SK-N-SH treated with all-trans-retinoic acid at 6 μM for 48 hours (cell line): ENCODE measurements at regions not wholly inside any gene's neighbourhood (a gene's known extent, or its start where the extent isn't known, plus 50 kb on each side); places are given as distances from the start of the nearest gene placed in this dataset.

Experiments
- ATAC-seq: fragments of 200-7000 bp; cut with Tn5 transposase; 3 replicates; pipeline ENCODE4 v1.9.1; 2020; ENCODE audit warnings: mild to moderate bottlenecking, moderate library complexity
- BACH2 ChIP-seq: fragments of 250-450 bp; sonication (Bioruptor Pico); IDR thresholded peaks from 2 replicates; pipeline ENCODE4 v1.9.0; 2021; ENCODE audit warnings: mild to moderate bottlenecking, borderline replicate concordance
- CREB5 ChIP-seq: fragments of 250-450 bp; sonication (Bioruptor Pico); IDR thresholded peaks from 2 replicates; pipeline ENCODE4 v1.5.1; 2020; ENCODE audit warnings: low read depth, mild to moderate bottlenecking, moderate library complexity
- CSRNP3 ChIP-seq: fragments of 250-450 bp; sonication (Bioruptor Pico); IDR thresholded peaks from 2 replicates; pipeline ENCODE4 v1.5.1; 2021; ENCODE audit warnings: mild to moderate bottlenecking, moderate library complexity
- GLIS3 ChIP-seq: fragments of 250-450 bp; sonication (Bioruptor Pico); IDR thresholded peaks from 2 replicates; pipeline ENCODE4 v1.5.0; 2020; ENCODE audit warnings: mild to moderate bottlenecking, moderate library complexity
- ISL1 ChIP-seq: fragments of 250-450 bp; sonication (Bioruptor Pico); IDR thresholded peaks from 2 replicates; pipeline ENCODE4 v2.1.2; 2022; ENCODE audit warnings: mild to moderate bottlenecking, moderate library complexity
- OSR1 ChIP-seq: fragments of 250-450 bp; sonication (Bioruptor Pico); IDR thresholded peaks from 2 replicates; pipeline ENCODE4 v1.8.0; 2022; ENCODE audit warnings: moderate library complexity, mild to moderate bottlenecking, inconsistent platforms
- POU6F1 ChIP-seq: fragments of 250-450 bp; sonication (Bioruptor Pico); IDR thresholded peaks from 2 replicates; pipeline ENCODE4 v1.8.0; 2021; ENCODE audit warnings: low read depth, mild to moderate bottlenecking, moderate library complexity, borderline replicate concordance
- PPARA ChIP-seq: fragments of 250-450 bp; sonication (Bioruptor Pico); IDR thresholded peaks from 2 replicates; pipeline ENCODE4 v1.5.0; 2020; ENCODE audit warnings: mild to moderate bottlenecking, borderline replicate concordance
- RARB ChIP-seq: fragments of 250-450 bp; sonication (Bioruptor Pico); IDR thresholded peaks from 2 replicates; pipeline ENCODE4 v1.8.0; 2021; ENCODE audit warnings: mild to moderate bottlenecking, moderate library complexity
- TCF4 ChIP-seq: fragments of 250-450 bp; sonication (Bioruptor Pico); IDR thresholded peaks from 2 replicates; pipeline ENCODE4 v1.8.0; 2021; ENCODE audit warnings: mild to moderate bottlenecking, moderate library complexity, borderline replicate concordance
- TOX ChIP-seq: fragments of 250-450 bp; sonication (Bioruptor Pico); IDR thresholded peaks from 2 replicates; pipeline ENCODE4 v1.8.0; 2021; ENCODE audit warnings: mild to moderate bottlenecking, moderate library complexity, borderline replicate concordance
- ZFP3 ChIP-seq: fragments of 250-450 bp; sonication (Bioruptor Pico); IDR thresholded peaks from 2 replicates; pipeline ENCODE4 v1.5.0; 2020; ENCODE audit warnings: mild to moderate bottlenecking, moderate library complexity
- ZNF565 ChIP-seq: fragments of 450-650 bp; formaldehyde crosslinking; conservative IDR thresholded peaks from 2 replicates; pipeline ENCODE4 v1.5.0; 2020; ENCODE audit warnings: low read depth, mild to moderate bottlenecking, moderate library complexity
- ZNF70 ChIP-seq: fragments of 450-650 bp; formaldehyde crosslinking; IDR thresholded peaks from 2 replicates; pipeline ENCODE4 v1.5.0; 2020; ENCODE audit warnings: mild to moderate bottlenecking, moderate library complexity
- ZNF8 ChIP-seq: fragments of 450-650 bp; formaldehyde crosslinking; IDR thresholded peaks from 2 replicates; pipeline ENCODE4 v1.5.0; 2020; ENCODE audit warnings: mild to moderate bottlenecking, moderate library complexity
- TF ChIP-seq, protein P1 (sequence below): fragments of 250-450 bp; sonication (Bioruptor Pico); IDR thresholded peaks from 2 replicates; pipeline ENCODE4 v1.8.0; 2020; ENCODE audit warnings: mild to moderate bottlenecking, moderate library complexity, borderline replicate concordance
- TF ChIP-seq, protein P2 (sequence below): fragments of 250-450 bp; sonication (Bioruptor Pico); IDR thresholded peaks from 2 replicates; pipeline ENCODE4 v1.5.0; 2020; ENCODE audit warnings: mild to moderate bottlenecking, moderate library complexity

- TF ChIP-seq OSR1 (no peak), ZFP3 (CRISPR knock-in tag) (no peak), ISL1 (no peak), TCF4 (no peak), ZNF565 (CRISPR knock-in tag) (no peak)
- no peak for ATAC-seq
These were observed 526.1 kb upstream of the PABPC4L start for GRCh38 chr4:134727696-134728095.

DNA sequence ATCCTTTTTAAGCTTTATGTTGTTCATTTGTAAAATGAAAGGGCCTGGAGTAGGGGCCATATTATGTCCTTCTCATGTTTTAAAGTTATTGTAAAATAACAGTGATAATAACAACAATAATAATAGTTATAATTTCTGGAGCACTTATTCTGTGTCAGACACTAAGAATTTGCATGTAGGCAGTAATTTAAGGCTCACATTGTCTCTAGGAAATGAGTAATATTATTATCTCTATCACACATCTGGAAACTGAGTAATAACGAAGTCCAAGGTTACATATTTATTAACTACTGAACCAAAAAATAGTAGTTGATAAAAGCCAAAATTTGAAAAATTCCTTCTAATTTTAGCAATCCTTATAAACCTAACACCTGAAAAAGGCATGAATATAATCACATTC is 520.7 kb upstream of the PABPC4L start:
- TF ChIP-seq TCF4 (no peak), ISL1 (no peak)
- no peak for ATAC-seq

- no peak for ATAC-seq
- TF ChIP-seq BACH2 (CRISPR knock-in tag) (no peak), PPARA (CRISPR knock-in tag) (no peak), ISL1 (no peak), CREB5 (CRISPR knock-in tag) (no peak), ZNF565 (CRISPR knock-in tag) (no peak), RARB (no peak), ZNF70 (CRISPR knock-in tag) (no peak), ZFP3 (CRISPR knock-in tag) (no peak), GLIS3 (no peak), OSR1 (no peak), TOX (no peak), TCF4 (no peak), ZNF8 (CRISPR knock-in tag) (no peak)
- TF ChIP-seq, protein P1, sequence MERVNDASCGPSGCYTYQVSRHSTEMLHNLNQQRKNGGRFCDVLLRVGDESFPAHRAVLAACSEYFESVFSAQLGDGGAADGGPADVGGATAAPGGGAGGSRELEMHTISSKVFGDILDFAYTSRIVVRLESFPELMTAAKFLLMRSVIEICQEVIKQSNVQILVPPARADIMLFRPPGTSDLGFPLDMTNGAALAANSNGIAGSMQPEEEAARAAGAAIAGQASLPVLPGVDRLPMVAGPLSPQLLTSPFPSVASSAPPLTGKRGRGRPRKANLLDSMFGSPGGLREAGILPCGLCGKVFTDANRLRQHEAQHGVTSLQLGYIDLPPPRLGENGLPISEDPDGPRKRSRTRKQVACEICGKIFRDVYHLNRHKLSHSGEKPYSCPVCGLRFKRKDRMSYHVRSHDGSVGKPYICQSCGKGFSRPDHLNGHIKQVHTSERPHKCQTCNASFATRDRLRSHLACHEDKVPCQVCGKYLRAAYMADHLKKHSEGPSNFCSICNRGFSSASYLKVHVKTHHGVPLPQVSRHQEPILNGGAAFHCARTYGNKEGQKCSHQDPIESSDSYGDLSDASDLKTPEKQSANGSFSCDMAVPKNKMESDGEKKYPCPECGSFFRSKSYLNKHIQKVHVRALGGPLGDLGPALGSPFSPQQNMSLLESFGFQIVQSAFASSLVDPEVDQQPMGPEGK (CRISPR knock-in tag) = no peak
- TF ChIP-seq, protein P2, sequence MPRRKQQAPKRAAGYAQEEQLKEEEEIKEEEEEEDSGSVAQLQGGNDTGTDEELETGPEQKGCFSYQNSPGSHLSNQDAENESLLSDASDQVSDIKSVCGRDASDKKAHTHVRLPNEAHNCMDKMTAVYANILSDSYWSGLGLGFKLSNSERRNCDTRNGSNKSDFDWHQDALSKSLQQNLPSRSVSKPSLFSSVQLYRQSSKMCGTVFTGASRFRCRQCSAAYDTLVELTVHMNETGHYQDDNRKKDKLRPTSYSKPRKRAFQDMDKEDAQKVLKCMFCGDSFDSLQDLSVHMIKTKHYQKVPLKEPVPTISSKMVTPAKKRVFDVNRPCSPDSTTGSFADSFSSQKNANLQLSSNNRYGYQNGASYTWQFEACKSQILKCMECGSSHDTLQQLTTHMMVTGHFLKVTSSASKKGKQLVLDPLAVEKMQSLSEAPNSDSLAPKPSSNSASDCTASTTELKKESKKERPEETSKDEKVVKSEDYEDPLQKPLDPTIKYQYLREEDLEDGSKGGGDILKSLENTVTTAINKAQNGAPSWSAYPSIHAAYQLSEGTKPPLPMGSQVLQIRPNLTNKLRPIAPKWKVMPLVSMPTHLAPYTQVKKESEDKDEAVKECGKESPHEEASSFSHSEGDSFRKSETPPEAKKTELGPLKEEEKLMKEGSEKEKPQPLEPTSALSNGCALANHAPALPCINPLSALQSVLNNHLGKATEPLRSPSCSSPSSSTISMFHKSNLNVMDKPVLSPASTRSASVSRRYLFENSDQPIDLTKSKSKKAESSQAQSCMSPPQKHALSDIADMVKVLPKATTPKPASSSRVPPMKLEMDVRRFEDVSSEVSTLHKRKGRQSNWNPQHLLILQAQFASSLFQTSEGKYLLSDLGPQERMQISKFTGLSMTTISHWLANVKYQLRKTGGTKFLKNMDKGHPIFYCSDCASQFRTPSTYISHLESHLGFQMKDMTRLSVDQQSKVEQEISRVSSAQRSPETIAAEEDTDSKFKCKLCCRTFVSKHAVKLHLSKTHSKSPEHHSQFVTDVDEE (CRISPR knock-in tag) = no peak
These were observed 518.4 kb upstream of the PABPC4L start for GRCh38 chr4:134720030-134720429.

- TF ChIP-seq ZNF565 (CRISPR knock-in tag) (no peak), PPARA (CRISPR knock-in tag) (no peak), POU6F1 (CRISPR knock-in tag) (no peak), OSR1 (no peak), TCF4 (no peak), CSRNP3 (CRISPR knock-in tag) (no peak)
- TF ChIP-seq, protein P2 (CRISPR knock-in tag) = no peak
- TF ChIP-seq, protein P1 (CRISPR knock-in tag) = no peak
- no peak for ATAC-seq
These were observed 507.0 kb upstream of the PABPC4L start for GRCh38 chr4:134708616-134709015.
